Esophagus muscularis mucosa (tissue), 3 donors: ENCODE measurements at regions not wholly inside any gene's neighbourhood (a gene's known extent, or its start where the extent isn't known, plus 50 kb on each side); places are given as distances from the start of the nearest gene placed in this dataset.

Source experiments
- CTCF ChIP-seq, 3 experiments: fragments of 200-600 bp in 2 of 3; fragments of 450-650 bp in 1 of 3; sonication (generic) in 2 of 3; IDR thresholded peaks; one replicate each; pipeline ENCODE4 v1.5.1; 2017 to 2019; ENCODE audit warnings: antibody characterized with exemption in 3 of 3, mild to moderate bottlenecking in 2 of 3, moderate library complexity in 1 of 3
- POLR2AphosphoS5 ChIP-seq, 2 donors: sonication (generic); formaldehyde crosslinking; IDR thresholded peaks; one replicate each; pipeline ENCODE4 v1.6.1; 2017; ENCODE audit warnings: antibody characterized with exemption in 2 of 2

- TF ChIP-seq POLR2AphosphoS5 (IDR thresholded peaks at IDR 0.05) = no peak
- TF ChIP-seq CTCF (IDR thresholded peaks at IDR 0.05) = no peak
Measured at GRCh38 chr10:111338805-111339204, 262.0 kb downstream of the ADRA2A start.
